C4-2B (cell line): ENCODE measurements at regions not wholly inside any gene's neighbourhood (a gene's known extent, or its start where the extent isn't known, plus 50 kb on each side); places are given as distances from the start of the nearest gene placed in this dataset.

Experiments
- ZFX ChIP-seq: fragments of 450-650 bp; IDR thresholded peaks from 2 replicates; pipeline ENCODE4 v1.6.1; 2017
- TF ChIP-seq, protein P1 (sequence below): fragments of 450-650 bp; conservative IDR thresholded peaks from 2 replicates; pipeline ENCODE4 v1.5.1; 2017; ENCODE audit warnings: mild to moderate bottlenecking

- TF ChIP-seq, protein P1, sequence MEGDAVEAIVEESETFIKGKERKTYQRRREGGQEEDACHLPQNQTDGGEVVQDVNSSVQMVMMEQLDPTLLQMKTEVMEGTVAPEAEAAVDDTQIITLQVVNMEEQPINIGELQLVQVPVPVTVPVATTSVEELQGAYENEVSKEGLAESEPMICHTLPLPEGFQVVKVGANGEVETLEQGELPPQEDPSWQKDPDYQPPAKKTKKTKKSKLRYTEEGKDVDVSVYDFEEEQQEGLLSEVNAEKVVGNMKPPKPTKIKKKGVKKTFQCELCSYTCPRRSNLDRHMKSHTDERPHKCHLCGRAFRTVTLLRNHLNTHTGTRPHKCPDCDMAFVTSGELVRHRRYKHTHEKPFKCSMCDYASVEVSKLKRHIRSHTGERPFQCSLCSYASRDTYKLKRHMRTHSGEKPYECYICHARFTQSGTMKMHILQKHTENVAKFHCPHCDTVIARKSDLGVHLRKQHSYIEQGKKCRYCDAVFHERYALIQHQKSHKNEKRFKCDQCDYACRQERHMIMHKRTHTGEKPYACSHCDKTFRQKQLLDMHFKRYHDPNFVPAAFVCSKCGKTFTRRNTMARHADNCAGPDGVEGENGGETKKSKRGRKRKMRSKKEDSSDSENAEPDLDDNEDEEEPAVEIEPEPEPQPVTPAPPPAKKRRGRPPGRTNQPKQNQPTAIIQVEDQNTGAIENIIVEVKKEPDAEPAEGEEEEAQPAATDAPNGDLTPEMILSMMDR, result no peak
- TF ChIP-seq ZFX, result no peak
These were observed 344.3 kb downstream of the GADD45G start for GRCh38 chr9:89949111-89949510.
